Ishikawa (cell line): ENCODE measurements at regions not wholly inside any gene's neighbourhood (a gene's known extent, or its start where the extent isn't known, plus 50 kb on each side); places are given as distances from the start of the nearest gene placed in this dataset.

Experiments
- CREB1 ChIP-seq: IDR thresholded peaks from 2 replicates; pipeline ENCODE4 v1.6.1; 2012; ENCODE audit warnings: low read depth
- EP300 ChIP-seq: IDR thresholded peaks from 2 replicates; pipeline ENCODE4 v1.6.1; 2012; ENCODE audit warnings: borderline replicate concordance
- NFIC ChIP-seq: IDR thresholded peaks from 2 replicates; pipeline ENCODE4 v1.6.1; 2012

DNA sequence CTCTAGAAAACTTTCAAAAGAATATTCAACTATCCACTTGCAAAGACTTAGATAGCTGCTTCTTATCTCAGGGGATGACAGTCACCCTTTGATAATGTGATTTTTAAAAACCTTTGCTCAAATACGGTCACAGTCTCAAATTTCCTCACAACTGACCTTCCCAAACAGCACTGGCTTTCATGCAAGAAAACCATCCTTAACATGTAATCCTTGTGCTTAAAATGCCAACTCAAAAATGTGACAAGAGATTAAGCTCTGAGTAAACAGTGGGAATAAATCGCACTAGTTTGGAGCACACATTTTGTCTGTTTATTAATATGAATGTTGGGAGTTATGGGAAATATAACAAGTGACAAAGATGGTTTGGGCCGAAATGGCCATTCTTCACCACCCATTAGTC lies 87.5 kb upstream of the CCBE1 start:
- TF ChIP-seq EP300 (no peak), CREB1 (no peak), NFIC (no peak)
